Activated CD8-positive, alpha-beta T cell treated with anti-CD3 and anti-CD28 coated beads for 36 hours (primary cell): ENCODE measurements at regions not wholly inside any gene's neighbourhood (a gene's known extent, or its start where the extent isn't known, plus 50 kb on each side); places are given as distances from the start of the nearest gene placed in this dataset.

Experiments
- ATAC-seq: fragments of 200-7000 bp; cut with Tn5 transposase; one replicate; pipeline ENCODE4 v1.10.0; 2021; ENCODE audit warnings: mild to moderate bottlenecking, moderate library complexity
- CTCF ChIA-PET: fragments of 350-600 bp; sonication (Branson Sonifier 250); formaldehyde crosslinking; loops from one replicate; lab custom pipeline; 2021; ENCODE audit warnings: antibody characterized with exemption; lab: Charles Lee
- POLR2A ChIA-PET: fragments of 350-600 bp; sonication (Branson Sonifier 250); formaldehyde crosslinking; loops from one replicate; lab custom pipeline; 2021; ENCODE audit warnings: antibody characterized with exemption; lab: Charles Lee
- DNase-seq: peaks from one replicate; pipeline ENCODE4 v3.0.0-alpha.2; 2020
- H3K27ac Mint-ChIP-seq: one replicate; pipeline ENCODE4 v1.8.0; 2021; ENCODE audit warnings: mild to moderate bottlenecking, mixed read lengths
- H3K27me3 Mint-ChIP-seq: one replicate; pipeline ENCODE4 v1.8.0; 2021; ENCODE audit warnings: mixed read lengths
- H3K36me3 Mint-ChIP-seq: one replicate; pipeline ENCODE4 v1.8.0; 2021; ENCODE audit warnings: low read depth, mixed read lengths
- H3K4me1 Mint-ChIP-seq: one replicate; pipeline ENCODE4 v1.8.0; 2021; ENCODE audit warnings: low read depth, mixed read lengths
- H3K4me3 Mint-ChIP-seq: one replicate; pipeline ENCODE4 v1.8.0; 2021; ENCODE audit warnings: mild to moderate bottlenecking, moderate library complexity, mixed read lengths
- H3K9me3 Mint-ChIP-seq: one replicate; pipeline ENCODE4 v1.8.0; 2021; ENCODE audit warnings: mixed read lengths
- intact Hi-C: fragments of 100-400 bp; cut with micrococcal nuclease; formaldehyde crosslinking; loops from one replicate; pipeline ENCODE4 v1.10.0; 2022
- TF ChIP-seq, protein P1 (sequence below): fragments of 200-600 bp; IDR thresholded peaks from one replicate; pipeline ENCODE4 v1.8.0; 2022; ENCODE audit warnings: antibody characterized with exemption, mild to moderate bottlenecking

DNA sequence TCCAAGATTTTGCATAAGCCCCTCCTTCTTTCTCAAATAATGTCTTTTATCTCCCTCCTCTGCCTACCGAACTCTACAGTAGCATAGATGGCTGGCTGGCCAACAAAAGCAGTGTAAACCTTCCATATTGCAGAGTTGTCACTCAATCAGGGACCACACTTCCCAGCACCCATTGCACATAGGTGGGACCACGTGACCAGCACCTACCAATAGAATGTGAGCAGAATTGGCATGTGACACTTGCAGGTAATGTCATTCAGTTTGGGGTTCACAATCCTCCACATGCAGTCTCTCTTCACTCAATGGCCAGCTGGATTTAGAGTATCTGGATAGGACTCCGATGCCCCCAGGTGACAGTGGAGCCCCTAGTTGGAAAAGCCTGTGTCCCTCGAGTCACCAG, 190.3 kb upstream of the CRY1 start:
- no peak overlapping the region for H3K27ac Mint-ChIP-seq
- ChIA-PET CTCF (no interaction called here), POLR2A (no interaction called here)
- H3K4me3 Mint-ChIP-seq, result no peak overlapping the region
- H3K4me1 Mint-ChIP-seq, result peaks cover 11% of the 10 kb centered on the region
- H3K36me3 Mint-ChIP-seq, result no peaks in the 10 kb centered on the region
- DNase-seq (no peak), ATAC-seq (no peak)
- H3K9me3 Mint-ChIP-seq, result no peaks in the 10 kb centered on the region
- no peaks in the 10 kb centered on the region for H3K27me3 Mint-ChIP-seq
- intact Hi-C loops, result no loop called here
- TF ChIP-seq, protein P1, sequence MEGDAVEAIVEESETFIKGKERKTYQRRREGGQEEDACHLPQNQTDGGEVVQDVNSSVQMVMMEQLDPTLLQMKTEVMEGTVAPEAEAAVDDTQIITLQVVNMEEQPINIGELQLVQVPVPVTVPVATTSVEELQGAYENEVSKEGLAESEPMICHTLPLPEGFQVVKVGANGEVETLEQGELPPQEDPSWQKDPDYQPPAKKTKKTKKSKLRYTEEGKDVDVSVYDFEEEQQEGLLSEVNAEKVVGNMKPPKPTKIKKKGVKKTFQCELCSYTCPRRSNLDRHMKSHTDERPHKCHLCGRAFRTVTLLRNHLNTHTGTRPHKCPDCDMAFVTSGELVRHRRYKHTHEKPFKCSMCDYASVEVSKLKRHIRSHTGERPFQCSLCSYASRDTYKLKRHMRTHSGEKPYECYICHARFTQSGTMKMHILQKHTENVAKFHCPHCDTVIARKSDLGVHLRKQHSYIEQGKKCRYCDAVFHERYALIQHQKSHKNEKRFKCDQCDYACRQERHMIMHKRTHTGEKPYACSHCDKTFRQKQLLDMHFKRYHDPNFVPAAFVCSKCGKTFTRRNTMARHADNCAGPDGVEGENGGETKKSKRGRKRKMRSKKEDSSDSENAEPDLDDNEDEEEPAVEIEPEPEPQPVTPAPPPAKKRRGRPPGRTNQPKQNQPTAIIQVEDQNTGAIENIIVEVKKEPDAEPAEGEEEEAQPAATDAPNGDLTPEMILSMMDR, result no peak

DNA sequence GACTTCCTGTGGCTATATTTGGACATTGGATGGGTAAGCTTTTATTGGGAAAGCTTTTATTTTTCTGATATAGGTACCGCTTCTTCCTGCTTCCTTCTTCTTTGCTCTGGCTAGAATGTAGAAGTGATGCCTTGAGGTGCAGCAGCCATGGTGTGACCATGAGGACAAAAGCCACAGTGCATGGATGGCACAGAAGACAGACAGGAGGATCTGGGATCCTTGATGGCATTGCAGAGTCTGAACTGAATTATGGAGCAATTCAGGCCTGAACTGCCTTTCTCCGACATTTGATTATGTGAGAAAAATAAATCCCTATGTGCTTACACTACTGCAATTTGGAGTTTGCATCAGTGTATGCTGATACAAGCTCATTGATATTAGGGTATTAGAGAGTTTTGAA, 191.3 kb upstream of the CRY1 start:
- CTCF ChIA-PET, result interaction anchor here (1.1 kb wide), 1 partner anchor 23 kb away, joined by 3 read pairs; no protein-coding TSS in a partner anchor
- intact Hi-C loops, result no loop called here
- H3K4me3 Mint-ChIP-seq, result no peak overlapping the region
- H3K27me3 Mint-ChIP-seq, result no peaks in the 10 kb centered on the region
- no peak overlapping the region for H3K27ac Mint-ChIP-seq
- ATAC-seq (no peak), DNase-seq (no peak)
- TF ChIP-seq, protein P1, result no peak
- H3K9me3 Mint-ChIP-seq, result no peaks in the 10 kb centered on the region
- POLR2A ChIA-PET, result interaction anchor here (0.5 kb wide), 1 partner anchor 195 kb away, joined by 3 read pairs; no protein-coding TSS in a partner anchor
- peaks cover 11% of the 10 kb centered on the region for H3K4me1 Mint-ChIP-seq
- no peaks in the 10 kb centered on the region for H3K36me3 Mint-ChIP-seq

DNA sequence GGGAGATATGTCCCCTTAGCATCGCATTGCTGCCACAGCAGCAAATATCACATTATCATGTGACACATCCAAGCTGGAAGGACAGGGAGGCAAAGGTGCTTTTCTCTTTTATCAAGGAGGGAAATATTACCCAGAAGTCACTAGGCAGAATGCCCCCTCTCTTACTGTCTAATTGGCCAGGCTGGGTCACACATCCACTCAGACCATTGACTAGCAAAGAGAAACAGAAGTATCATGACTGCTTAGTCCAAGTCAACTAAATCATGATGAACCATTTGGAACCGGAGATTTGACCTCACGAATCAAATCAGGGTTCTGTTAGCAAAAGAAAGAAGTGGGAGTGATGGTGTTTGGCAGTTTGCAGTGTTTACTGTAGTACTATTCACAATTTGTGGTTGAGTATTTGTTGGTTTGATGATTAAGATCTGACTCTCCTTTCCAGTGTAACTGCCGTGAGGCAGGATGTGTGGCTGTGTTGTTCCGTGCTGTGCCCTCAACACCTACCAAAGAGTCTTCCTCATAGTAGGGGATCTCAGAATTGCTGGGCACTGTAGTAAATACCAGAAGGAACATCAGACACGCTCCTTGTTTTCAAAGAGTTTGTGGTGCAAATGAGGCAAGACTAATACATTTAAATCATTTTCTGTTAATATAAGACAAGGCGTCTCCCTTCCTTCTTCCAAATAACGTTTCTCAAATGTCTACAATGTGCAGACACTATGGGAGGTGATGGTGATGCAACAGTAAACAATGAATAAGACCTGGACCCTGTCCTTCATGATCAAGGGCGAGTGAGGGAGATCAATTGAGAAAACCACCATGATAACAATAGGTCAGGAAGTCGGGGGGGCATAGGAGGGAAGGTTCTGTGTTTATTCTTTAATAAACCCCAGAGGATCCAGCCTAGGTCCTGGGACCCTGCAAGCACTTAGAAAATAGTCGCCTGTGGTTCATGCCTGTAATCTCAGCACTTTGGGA, 194.4 kb upstream of the CRY1 start:
- TF ChIP-seq, protein P1, result no peak
- ATAC-seq, result peak; percentile 92
- Mint-ChIP-seq H3K4me3 (no peak overlapping the region), H3K27me3 (no peaks in the 10 kb centered on the region), H3K27ac (peak overlapping the region; percentile 9), H3K9me3 (no peaks in the 10 kb centered on the region), H3K36me3 (no peaks in the 10 kb centered on the region), H3K4me1 (peaks cover 11% of the 10 kb centered on the region)
- POLR2A ChIA-PET, result no interaction called here
- CTCF ChIA-PET, result no interaction called here
- DNase-seq, result peak; percentile 59
- intact Hi-C loops, result no loop called here

DNA sequence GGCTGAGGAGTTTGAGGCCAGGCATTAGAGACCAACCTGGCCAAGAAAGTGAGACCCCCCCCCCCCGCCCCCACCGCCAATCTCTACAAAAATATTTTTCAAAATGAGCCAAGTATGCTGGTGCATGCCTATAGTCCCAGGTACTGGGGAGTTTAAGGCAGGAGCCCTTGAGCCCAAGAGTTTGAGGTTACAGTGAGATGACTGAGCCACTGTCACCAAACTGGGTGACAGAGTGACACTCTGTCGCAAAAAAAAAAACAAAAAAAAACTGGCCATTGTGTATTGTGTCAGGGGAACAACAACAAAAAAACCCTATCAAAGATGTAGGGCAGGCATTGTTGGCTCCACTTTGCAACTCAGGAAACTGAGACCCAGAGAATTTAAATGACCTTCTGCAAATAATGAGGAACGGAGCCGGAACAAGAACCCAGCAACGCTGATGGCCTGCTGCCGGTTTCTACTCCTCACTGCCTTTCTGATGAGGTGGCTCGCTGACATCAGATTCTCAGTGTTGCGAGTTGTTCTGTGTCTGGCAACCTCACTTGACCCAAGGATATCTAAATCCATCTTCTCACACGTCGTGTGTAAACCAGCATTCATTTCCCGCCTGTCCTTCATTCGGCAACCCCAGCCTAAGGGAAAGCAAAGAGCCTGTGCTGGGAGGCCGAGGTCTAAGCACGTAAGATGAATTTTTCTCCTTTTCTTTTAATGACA, 195.2 kb upstream of the CRY1 start:
- ChIA-PET CTCF (no interaction called here), POLR2A (no interaction called here)
- no peaks in the 10 kb centered on the region for H3K27me3 Mint-ChIP-seq
- peaks cover 11% of the 10 kb centered on the region for H3K4me1 Mint-ChIP-seq
- H3K4me3 Mint-ChIP-seq, result no peak overlapping the region
- H3K27ac Mint-ChIP-seq, result no peak overlapping the region
- TF ChIP-seq, protein P1, result no peak
- intact Hi-C loops, result no loop called here
- H3K36me3 Mint-ChIP-seq, result no peaks in the 10 kb centered on the region
- DNase-seq (no peak), ATAC-seq (no peak)
- H3K9me3 Mint-ChIP-seq, result no peaks in the 10 kb centered on the region

DNA sequence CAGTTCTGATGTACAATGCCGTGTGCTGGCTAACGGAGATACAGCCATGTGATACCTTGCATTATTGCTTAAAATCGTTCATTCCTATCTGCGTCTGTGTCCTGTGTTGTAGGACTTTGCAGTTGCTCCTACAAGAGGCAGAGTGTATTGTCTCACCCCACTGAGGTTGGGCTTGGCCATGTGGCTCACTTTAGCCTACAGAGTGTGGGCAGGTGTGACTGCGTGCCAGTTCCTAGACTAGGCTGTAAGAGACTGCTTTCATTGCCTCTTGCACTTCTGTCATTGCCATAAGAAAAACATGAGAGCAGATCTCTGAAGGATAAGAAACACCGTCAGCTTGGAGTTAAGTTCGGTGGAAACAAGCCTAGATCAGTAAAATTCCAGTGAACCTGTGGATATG, 197.7 kb upstream of the CRY1 start:
- TF ChIP-seq, protein P1, result no peak
- no peak overlapping the region for H3K4me3 Mint-ChIP-seq
- ATAC-seq (no peak), DNase-seq (no peak)
- POLR2A ChIA-PET, result no interaction called here
- intact Hi-C loops, result no loop called here
- CTCF ChIA-PET, result no interaction called here
- no peaks in the 10 kb centered on the region for H3K36me3 Mint-ChIP-seq
- no peaks in the 10 kb centered on the region for H3K9me3 Mint-ChIP-seq
- H3K27ac Mint-ChIP-seq, result no peak overlapping the region
- no peaks in the 10 kb centered on the region for H3K27me3 Mint-ChIP-seq
- peaks cover 11% of the 10 kb centered on the region for H3K4me1 Mint-ChIP-seq
